Effector memory CD4-positive, alpha-beta T cell (primary cell): ENCODE measurements at regions not wholly inside any gene's neighbourhood (a gene's known extent, or its start where the extent isn't known, plus 50 kb on each side); places are given as distances from the start of the nearest gene placed in this dataset.

ENCODE experiments used
- DNase-seq, 3 donors: peaks; one replicate each; pipeline ENCODE4 v3.0.0-alpha.2; 2020
- H3K27ac ChIP-seq: 2 replicates; pipeline ENCODE4 v1.7.0; 2013; ENCODE audit warnings: mild to moderate bottlenecking, low read length, moderate library complexity; ENCODE audit not compliant: insufficient read depth, poor library complexity, severe bottlenecking
- H3K27me3 ChIP-seq: replicated peaks from 2 replicates; pipeline ENCODE4 v1.7.0; 2013; ENCODE audit warnings: mild to moderate bottlenecking, low read length; ENCODE audit not compliant: insufficient read depth, control insufficient read depth, poor library complexity, severe bottlenecking
- H3K36me3 ChIP-seq: 2 replicates; pipeline ENCODE4 v1.7.0; 2013; ENCODE audit warnings: mild to moderate bottlenecking, low read length, moderate library complexity; ENCODE audit not compliant: control insufficient read depth, insufficient read depth
- H3K4me1 ChIP-seq: 2 replicates; pipeline ENCODE4 v1.7.0; 2013; ENCODE audit warnings: low read length, mild to moderate bottlenecking; ENCODE audit not compliant: control insufficient read depth, insufficient read depth, poor library complexity, severe bottlenecking
- H3K4me3 ChIP-seq: 2 replicates; pipeline ENCODE4 v1.7.0; 2013; ENCODE audit warnings: low read length, low read depth, mild to moderate bottlenecking; ENCODE audit not compliant: insufficient read depth, poor library complexity, severe bottlenecking
- H3K9me3 ChIP-seq: 2 replicates; pipeline ENCODE4 v1.7.0; 2013; ENCODE audit warnings: mild to moderate bottlenecking, low read length, moderate library complexity; ENCODE audit not compliant: control insufficient read depth

DNA sequence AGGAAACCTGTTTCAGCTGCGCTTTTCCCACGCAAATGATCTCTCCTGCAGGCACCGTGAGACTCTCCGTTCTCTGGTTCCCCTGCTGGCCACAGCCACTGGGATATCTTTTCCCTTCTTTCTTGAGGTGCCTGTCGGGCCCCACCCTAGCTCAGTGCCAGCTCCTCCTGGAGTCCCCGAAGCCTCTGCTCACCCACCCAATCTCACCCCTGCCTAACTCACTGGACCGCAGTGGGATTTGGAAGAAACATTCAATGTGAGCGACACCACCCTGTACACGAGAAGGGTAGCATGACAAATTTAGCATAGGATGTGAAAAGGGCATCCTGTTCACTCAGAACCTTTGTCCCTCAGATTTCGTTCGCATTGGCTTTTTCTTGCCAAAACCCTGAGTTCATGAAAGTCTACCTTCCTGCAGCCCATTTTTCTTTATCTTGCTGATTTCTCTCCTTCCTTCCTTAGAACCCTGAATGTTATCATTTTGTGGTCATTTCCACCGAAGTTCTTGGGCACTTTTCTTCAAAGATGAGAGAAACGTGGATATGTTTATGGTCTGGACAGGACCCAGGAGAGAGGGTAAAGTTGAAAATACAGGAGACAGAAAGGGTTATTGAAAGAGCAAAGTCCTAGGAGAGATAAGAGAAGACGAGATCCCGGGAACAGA lies 63.6 kb upstream of the ELK3 start:
- no peak overlapping the region for H3K27ac ChIP-seq
- no peaks in the 10 kb centered on the region for H3K9me3 ChIP-seq
- H3K36me3 ChIP-seq, result no peaks in the 10 kb centered on the region
- no peak for DNase-seq
- no peaks in the 10 kb centered on the region for H3K4me1 ChIP-seq
- no peaks in the 10 kb centered on the region for H3K27me3 ChIP-seq
- H3K4me3 ChIP-seq, result no peak overlapping the region

DNA sequence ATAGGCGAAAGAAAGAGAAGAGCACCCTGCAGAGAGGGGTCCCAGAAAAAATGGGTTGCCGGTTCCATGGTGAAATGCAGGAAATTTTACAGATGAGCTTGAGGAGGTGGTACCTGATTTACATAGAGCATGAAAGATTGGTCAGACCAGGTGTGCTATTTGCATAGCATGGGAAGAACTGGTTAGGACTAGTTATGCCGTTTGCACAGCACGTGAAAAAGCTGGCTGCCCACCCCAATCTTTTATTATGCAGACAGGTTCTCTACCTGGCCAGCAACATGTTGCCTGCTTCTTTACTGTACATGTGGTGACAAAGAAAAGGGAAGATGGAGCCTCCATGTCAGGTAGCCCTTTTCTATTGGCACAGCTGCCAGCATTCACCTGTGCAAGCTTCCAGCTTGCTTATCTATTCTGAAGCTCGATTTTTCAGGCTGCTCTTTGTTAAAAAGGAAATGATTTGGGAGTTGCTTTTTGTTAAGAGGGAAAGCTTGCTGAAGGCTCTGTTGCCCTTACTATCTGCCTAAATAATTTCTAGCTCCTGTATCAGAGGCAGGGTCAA lies 62.9 kb upstream of the ELK3 start:
- H3K27me3 ChIP-seq, result no peaks in the 10 kb centered on the region
- no peaks in the 10 kb centered on the region for H3K36me3 ChIP-seq
- DNase-seq, result no peak
- H3K4me1 ChIP-seq, result no peaks in the 10 kb centered on the region
- H3K27ac ChIP-seq, result no peak overlapping the region
- no peak overlapping the region for H3K4me3 ChIP-seq
- no peaks in the 10 kb centered on the region for H3K9me3 ChIP-seq

DNA sequence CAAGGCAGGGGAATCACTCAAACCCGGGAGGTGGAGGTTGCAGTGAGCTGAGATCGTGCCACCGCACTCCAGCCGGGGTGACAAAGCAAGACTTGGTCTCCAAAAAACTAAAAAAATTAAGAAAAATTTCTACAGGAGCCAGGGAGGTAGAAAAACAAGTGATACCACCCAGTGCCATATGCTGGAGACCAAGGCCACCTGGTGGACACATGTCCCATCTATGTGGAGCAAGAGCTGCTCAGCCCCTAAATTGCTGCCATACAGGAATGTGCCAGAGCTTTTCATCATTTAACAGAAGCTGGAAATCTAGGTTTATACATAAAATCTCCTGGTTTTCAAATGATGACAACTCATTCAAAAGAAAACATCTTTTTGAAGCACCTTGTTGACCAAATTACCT lies 61.4 kb upstream of the ELK3 start:
- Histone ChIP-seq H3K36me3 (no peaks in the 10 kb centered on the region), H3K4me1 (no peaks in the 10 kb centered on the region), H3K4me3 (no peak overlapping the region), H3K27me3 (no peaks in the 10 kb centered on the region), H3K9me3 (no peaks in the 10 kb centered on the region), H3K27ac (no peak overlapping the region)
- DNase-seq, result no peak

DNA sequence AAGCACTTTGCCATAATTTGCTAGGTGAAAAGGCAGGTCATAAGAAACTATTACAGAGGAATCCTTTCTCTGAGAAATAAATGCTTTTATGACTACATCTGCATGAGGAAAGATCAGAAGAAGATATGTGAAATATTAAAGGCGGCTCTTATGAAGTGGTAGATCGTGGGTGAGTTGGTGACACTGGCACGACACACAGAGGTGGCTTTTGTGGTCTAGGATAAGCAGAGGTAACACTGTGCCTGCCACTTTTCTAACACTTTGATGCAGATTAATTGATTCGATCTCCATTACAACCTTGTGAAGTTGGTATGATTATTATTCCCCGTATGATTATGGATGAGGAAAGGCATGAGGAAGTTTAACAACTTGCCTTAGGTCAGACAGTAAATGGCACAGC lies 60.0 kb upstream of the ELK3 start:
- H3K4me1 ChIP-seq, result no peaks in the 10 kb centered on the region
- H3K36me3 ChIP-seq, result no peaks in the 10 kb centered on the region
- no peak overlapping the region for H3K4me3 ChIP-seq
- DNase-seq, result peak in 1 of 3 donors; percentile 3
- no peaks in the 10 kb centered on the region for H3K9me3 ChIP-seq
- no peaks in the 10 kb centered on the region for H3K27me3 ChIP-seq
- no peak overlapping the region for H3K27ac ChIP-seq

DNA sequence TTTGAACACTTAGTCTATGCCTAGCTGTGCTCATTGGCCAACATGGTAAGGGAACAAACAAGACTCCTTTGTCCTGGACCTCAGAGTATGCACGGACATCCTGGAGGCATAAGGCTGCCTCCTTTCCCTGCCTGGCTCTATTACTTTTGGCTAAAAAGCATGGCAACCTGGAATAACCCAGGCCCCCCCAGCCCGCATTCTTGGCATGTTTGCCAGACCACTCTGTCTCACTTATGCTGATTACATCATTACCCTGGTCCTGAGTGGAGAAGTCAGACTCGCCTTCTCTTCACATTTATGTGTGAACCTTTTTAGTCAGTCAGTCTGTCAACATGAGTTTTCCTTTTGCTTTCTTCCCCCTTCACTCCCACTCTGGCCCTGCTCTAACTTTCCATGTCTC lies 58.0 kb upstream of the ELK3 start:
- Histone ChIP-seq H3K27me3 (no peaks in the 10 kb centered on the region), H3K4me1 (no peaks in the 10 kb centered on the region), H3K4me3 (no peak overlapping the region), H3K9me3 (no peaks in the 10 kb centered on the region), H3K36me3 (no peaks in the 10 kb centered on the region), H3K27ac (no peak overlapping the region)
- DNase-seq, result no peak

DNA sequence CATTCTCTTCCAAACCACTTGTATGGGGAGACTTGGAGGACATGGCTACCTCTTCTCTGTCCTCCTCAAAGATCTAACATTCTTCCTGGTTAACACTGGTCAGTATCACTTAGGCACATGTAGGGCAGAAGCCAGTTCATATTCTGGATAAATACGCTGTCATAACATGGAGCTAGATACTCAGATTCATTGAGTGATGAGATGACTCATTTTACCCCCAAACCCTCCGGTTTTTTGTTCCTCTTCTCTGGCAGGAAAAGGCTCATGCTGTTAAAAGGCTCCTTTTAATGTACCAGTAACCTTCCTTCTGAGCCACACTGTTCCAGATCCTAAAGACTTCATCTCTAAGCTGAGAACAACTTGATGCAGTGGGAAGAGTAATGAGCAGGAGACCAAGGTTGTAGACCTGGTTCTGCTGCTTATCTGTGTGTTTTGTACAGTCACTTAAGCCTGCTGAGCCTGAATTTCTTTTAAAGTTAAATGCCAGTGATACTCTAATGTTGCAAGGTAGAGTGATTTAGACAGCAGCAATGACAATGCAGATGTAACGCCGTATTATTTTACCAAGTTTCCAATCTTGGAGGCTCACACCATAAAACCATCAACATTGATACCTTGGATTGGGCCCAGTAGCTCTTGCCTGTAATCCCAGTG lies 57.3 kb upstream of the ELK3 start:
- Histone ChIP-seq H3K27ac (no peak overlapping the region), H3K27me3 (no peaks in the 10 kb centered on the region), H3K36me3 (no peaks in the 10 kb centered on the region), H3K4me3 (no peak overlapping the region), H3K4me1 (no peaks in the 10 kb centered on the region), H3K9me3 (no peaks in the 10 kb centered on the region)
- no peak for DNase-seq

DNA sequence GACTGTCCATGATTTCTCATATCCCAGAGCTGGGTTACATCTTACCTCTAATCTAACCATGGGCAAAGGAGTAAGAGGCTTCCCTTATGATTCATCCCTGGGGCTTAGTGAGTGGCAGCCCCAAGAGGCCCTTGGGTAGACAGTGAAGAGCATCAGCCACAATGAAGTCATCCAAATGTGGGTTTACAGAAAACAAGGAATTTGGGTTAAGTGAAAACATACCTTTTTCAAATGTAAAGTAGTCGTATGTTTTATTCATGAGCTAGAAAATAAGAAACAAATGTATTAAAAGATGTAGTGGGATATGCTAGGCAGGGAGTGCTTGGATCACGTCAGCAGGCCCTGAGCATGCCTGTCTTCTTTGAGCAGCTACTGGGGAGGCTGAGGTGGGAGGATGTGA lies 54.0 kb upstream of the ELK3 start:
- no peak overlapping the region for H3K27ac ChIP-seq
- H3K4me1 ChIP-seq, result peaks cover 11% of the 10 kb centered on the region
- no peak overlapping the region for H3K4me3 ChIP-seq
- H3K9me3 ChIP-seq, result no peaks in the 10 kb centered on the region
- no peaks in the 10 kb centered on the region for H3K27me3 ChIP-seq
- no peaks in the 10 kb centered on the region for H3K36me3 ChIP-seq
- no peak for DNase-seq

DNA sequence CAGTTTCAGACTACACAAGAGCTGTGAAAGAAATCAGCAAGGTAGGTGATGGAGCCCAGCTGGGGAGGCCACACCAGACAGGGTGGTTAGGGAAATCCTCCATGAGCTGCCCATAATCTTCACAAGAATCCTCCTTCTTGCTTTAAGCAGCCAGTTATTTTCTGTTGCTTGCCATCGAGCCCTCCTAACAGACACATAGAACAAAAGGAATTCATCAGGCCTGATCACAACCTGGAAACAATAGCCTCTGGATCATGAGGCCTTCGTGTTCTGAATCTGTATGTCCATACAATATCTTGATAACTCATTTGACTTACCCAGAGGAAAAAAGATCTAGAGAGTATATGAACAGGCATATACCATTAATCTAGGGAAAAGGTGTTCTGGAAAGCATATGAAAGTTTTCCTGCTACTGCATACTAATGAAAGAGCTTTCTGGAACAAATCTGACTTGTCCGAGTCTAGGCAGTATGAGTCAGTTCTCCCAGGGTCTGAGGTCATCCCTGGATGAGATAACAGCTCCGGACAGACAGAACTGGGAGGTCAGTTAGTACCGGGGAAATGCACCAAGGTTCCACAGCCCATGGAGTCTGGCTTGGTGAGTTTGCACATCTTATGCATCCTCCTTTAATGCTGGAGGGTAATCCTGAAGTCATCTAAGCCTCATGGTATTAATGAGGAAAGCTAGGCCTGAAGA lies 52.8 kb upstream of the ELK3 start:
- peaks cover 11% of the 10 kb centered on the region for H3K4me1 ChIP-seq
- no peak overlapping the region for H3K27ac ChIP-seq
- H3K4me3 ChIP-seq, result no peak overlapping the region
- no peaks in the 10 kb centered on the region for H3K27me3 ChIP-seq
- H3K36me3 ChIP-seq, result no peaks in the 10 kb centered on the region
- H3K9me3 ChIP-seq, result no peaks in the 10 kb centered on the region
- DNase-seq, result no peak

DNA sequence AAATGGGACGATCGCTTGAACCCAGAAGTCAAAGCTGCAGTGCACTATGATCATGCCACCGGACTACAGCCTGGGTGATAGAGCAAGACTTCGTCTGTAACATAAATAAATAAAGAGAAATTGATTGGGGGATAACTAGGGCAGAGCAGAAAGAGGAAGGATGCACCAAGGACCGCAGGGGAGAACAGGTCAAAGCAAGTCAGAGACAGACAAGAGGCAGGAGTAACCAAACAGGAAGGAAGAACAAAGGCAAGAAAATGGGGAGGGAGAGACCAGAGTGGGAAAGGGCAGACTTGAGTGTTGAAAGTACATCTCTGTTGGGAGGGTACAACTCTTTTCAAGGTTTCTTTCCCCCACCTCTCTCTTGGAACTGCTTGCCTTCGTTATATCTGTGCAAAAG lies 50.8 kb upstream of the ELK3 start:
- H3K4me3 ChIP-seq, result no peak overlapping the region
- no peaks in the 10 kb centered on the region for H3K36me3 ChIP-seq
- H3K4me1 ChIP-seq, result peaks cover 11% of the 10 kb centered on the region
- DNase-seq, result peak in 1 of 3 donors; percentile 1
- no peaks in the 10 kb centered on the region for H3K27me3 ChIP-seq
- H3K9me3 ChIP-seq, result no peaks in the 10 kb centered on the region
- H3K27ac ChIP-seq, result no peak overlapping the region
